ENCODE measurements at regions not wholly inside any gene's neighbourhood (a gene's known extent, or its start where the extent isn't known, plus 50 kb on each side); places are given as distances from the start of the nearest gene placed in this dataset.

- TF ChIP-seq CTCF (conservative IDR thresholded peaks at IDR 0.05; ENCODE audit: low read depth, low read length) = no peak
- TF ChIP-seq EZH2 (IDR thresholded peaks at IDR 0.05; ENCODE audit: borderline replicate concordance, low read depth, low read length, poor library complexity, severe bottlenecking) = no peak
Measured at GRCh38 chr3:22836131-22836530, 367.0 kb upstream of the UBE2E2 start.
